ENCODE measurements at regions not wholly inside any gene's neighbourhood (a gene's known extent, or its start where the extent isn't known, plus 50 kb on each side); places are given as distances from the start of the nearest gene placed in this dataset.

GRCh38 chr5:118552731-118553360 is 435.5 kb downstream of the DTWD2 start:
- DNase-seq (no peak), ATAC-seq (no peak)
- no peak overlapping the region for H3K27ac Mint-ChIP-seq
- H3K4me3 Mint-ChIP-seq: no peak overlapping the region
- peaks cover 7% of the 10 kb centered on the region for H3K27me3 Mint-ChIP-seq
- no peaks in the 10 kb centered on the region for H3K36me3 Mint-ChIP-seq (ENCODE audit: low read depth)
- no peaks in the 10 kb centered on the region for H3K4me1 Mint-ChIP-seq
- no peaks in the 10 kb centered on the region for H3K9me3 ChIP-seq (ENCODE audit: control insufficient read depth, low read length, poor library complexity, severe bottlenecking)

- Mint-ChIP-seq H3K4me1 (no peaks in the 10 kb centered on the region), H3K4me3 (no peak overlapping the region), H3K36me3 (ENCODE audit: low read depth) (no peaks in the 10 kb centered on the region), H3K27me3 (peaks cover 7% of the 10 kb centered on the region), H3K27ac (no peak overlapping the region)
- no peak for DNase-seq
- no peak for ATAC-seq
- H3K9me3 ChIP-seq (ENCODE audit: control insufficient read depth, low read length, poor library complexity, severe bottlenecking): no peaks in the 10 kb centered on the region
These were observed 436.2 kb downstream of the DTWD2 start for GRCh38 chr5:118552146-118552545.

- H3K9me3 ChIP-seq (ENCODE audit: control insufficient read depth, low read length, poor library complexity, severe bottlenecking): no peaks in the 10 kb centered on the region
- no peak overlapping the region for H3K4me3 Mint-ChIP-seq
- ATAC-seq (no peak), DNase-seq (no peak)
- no peak overlapping the region for H3K27ac Mint-ChIP-seq
- H3K36me3 Mint-ChIP-seq (ENCODE audit: low read depth): no peaks in the 10 kb centered on the region
- no peaks in the 10 kb centered on the region for H3K4me1 Mint-ChIP-seq
- peaks cover 7% of the 10 kb centered on the region for H3K27me3 Mint-ChIP-seq
These were observed 436.6 kb downstream of the DTWD2 start for GRCh38 chr5:118551716-118552115.

- H3K4me1 Mint-ChIP-seq: no peaks in the 10 kb centered on the region
- no peaks in the 10 kb centered on the region for H3K36me3 Mint-ChIP-seq (ENCODE audit: low read depth)
- DNase-seq (no peak), ATAC-seq (no peak)
- no peak overlapping the region for H3K4me3 Mint-ChIP-seq
- H3K27me3 Mint-ChIP-seq: peaks cover 7% of the 10 kb centered on the region
- no peaks in the 10 kb centered on the region for H3K9me3 ChIP-seq (ENCODE audit: control insufficient read depth, low read length, poor library complexity, severe bottlenecking)
- H3K27ac Mint-ChIP-seq: no peak overlapping the region
These were observed 437.3 kb downstream of the DTWD2 start for GRCh38 chr5:118551031-118551430.

- H3K27ac Mint-ChIP-seq: no peak overlapping the region
- no peak for DNase-seq
- H3K4me1 Mint-ChIP-seq: no peaks in the 10 kb centered on the region
- no peak overlapping the region for H3K4me3 Mint-ChIP-seq
- peaks cover 7% of the 10 kb centered on the region for H3K27me3 Mint-ChIP-seq
- no peaks in the 10 kb centered on the region for H3K9me3 ChIP-seq (ENCODE audit: control insufficient read depth, low read length, poor library complexity, severe bottlenecking)
- ATAC-seq: no peak
- H3K36me3 Mint-ChIP-seq (ENCODE audit: low read depth): no peaks in the 10 kb centered on the region
These were observed 439.3 kb downstream of the DTWD2 start for GRCh38 chr5:118548761-118549720.

GRCh38 chr5:118545470-118545869 is 442.9 kb downstream of the DTWD2 start:
- H3K9me3 ChIP-seq (ENCODE audit: control insufficient read depth, low read length, poor library complexity, severe bottlenecking): no peaks in the 10 kb centered on the region
- ATAC-seq: no peak
- no peak for DNase-seq
- Mint-ChIP-seq H3K27ac (no peak overlapping the region), H3K27me3 (peaks cover 5% of the 10 kb centered on the region), H3K4me3 (no peak overlapping the region), H3K4me1 (no peaks in the 10 kb centered on the region), H3K36me3 (ENCODE audit: low read depth) (no peaks in the 10 kb centered on the region)

GRCh38 chr5:118544887-118545449 is 443.4 kb downstream of the DTWD2 start:
- no peak for ATAC-seq
- no peaks in the 10 kb centered on the region for H3K4me1 Mint-ChIP-seq
- H3K4me3 Mint-ChIP-seq: no peak overlapping the region

GRCh38 chr5:118533923-118534322 is 454.4 kb downstream of the DTWD2 start:
- ATAC-seq (no peak), DNase-seq (no peak)
- H3K4me3 Mint-ChIP-seq: no peak overlapping the region
- H3K27me3 Mint-ChIP-seq: no peaks in the 10 kb centered on the region
- no peak overlapping the region for H3K27ac Mint-ChIP-seq
- H3K36me3 Mint-ChIP-seq (ENCODE audit: low read depth): no peaks in the 10 kb centered on the region
- peaks cover 3% of the 10 kb centered on the region for H3K9me3 ChIP-seq (ENCODE audit: control insufficient read depth, low read length, poor library complexity, severe bottlenecking)
- H3K4me1 Mint-ChIP-seq: no peaks in the 10 kb centered on the region

More at GRCh38 chr5:118544887-118545449, 443.4 kb downstream of the DTWD2 start:
- H3K9me3 ChIP-seq (ENCODE audit: control insufficient read depth, low read length, poor library complexity, severe bottlenecking): no peaks in the 10 kb centered on the region
- no peak for DNase-seq
- H3K27me3 Mint-ChIP-seq: no peaks in the 10 kb centered on the region
- H3K27ac Mint-ChIP-seq: no peak overlapping the region
- no peaks in the 10 kb centered on the region for H3K36me3 Mint-ChIP-seq (ENCODE audit: low read depth)

- ATAC-seq: no peak
- no peak overlapping the region for H3K4me3 Mint-ChIP-seq
These were observed 455.2 kb downstream of the DTWD2 start for GRCh38 chr5:118533156-118533555.

GRCh38 chr5:118531276-118531675 is 457.1 kb downstream of the DTWD2 start:
- Mint-ChIP-seq H3K4me3 (no peak overlapping the region), H3K4me1 (no peaks in the 10 kb centered on the region), H3K27me3 (no peaks in the 10 kb centered on the region), H3K27ac (no peak overlapping the region), H3K36me3 (ENCODE audit: low read depth) (no peaks in the 10 kb centered on the region)
- peaks cover 3% of the 10 kb centered on the region for H3K9me3 ChIP-seq (ENCODE audit: control insufficient read depth, low read length, poor library complexity, severe bottlenecking)
- DNase-seq (no peak), ATAC-seq (no peak)

More at GRCh38 chr5:118533156-118533555, 455.2 kb downstream of the DTWD2 start:
- peaks cover 3% of the 10 kb centered on the region for H3K9me3 ChIP-seq (ENCODE audit: control insufficient read depth, low read length, poor library complexity, severe bottlenecking)
- H3K27ac Mint-ChIP-seq: no peak overlapping the region
- H3K36me3 Mint-ChIP-seq (ENCODE audit: low read depth): no peaks in the 10 kb centered on the region
- DNase-seq: no peak
- H3K4me1 Mint-ChIP-seq: no peaks in the 10 kb centered on the region
- no peaks in the 10 kb centered on the region for H3K27me3 Mint-ChIP-seq

- no peaks in the 10 kb centered on the region for H3K27me3 Mint-ChIP-seq
- H3K4me1 Mint-ChIP-seq: no peaks in the 10 kb centered on the region
- no peak overlapping the region for H3K27ac Mint-ChIP-seq
- DNase-seq (no peak), ATAC-seq (no peak)
- H3K4me3 Mint-ChIP-seq: no peak overlapping the region
- H3K9me3 ChIP-seq (ENCODE audit: control insufficient read depth, low read length, poor library complexity, severe bottlenecking): peaks cover 3% of the 10 kb centered on the region
- H3K36me3 Mint-ChIP-seq (ENCODE audit: low read depth): no peaks in the 10 kb centered on the region
These were observed 458.8 kb downstream of the DTWD2 start for GRCh38 chr5:118529361-118530144.

GRCh38 chr5:118522626-118523025 is 465.7 kb downstream of the DTWD2 start:
- Mint-ChIP-seq H3K4me3 (no peak overlapping the region), H3K27me3 (no peaks in the 10 kb centered on the region), H3K36me3 (ENCODE audit: low read depth) (no peaks in the 10 kb centered on the region), H3K4me1 (no peaks in the 10 kb centered on the region), H3K27ac (no peak overlapping the region)
- ATAC-seq (no peak), DNase-seq (no peak)
- H3K9me3 ChIP-seq (ENCODE audit: control insufficient read depth, low read length, poor library complexity, severe bottlenecking): no peaks in the 10 kb centered on the region

Data from T-helper 17 cell (primary cell).